ENCODE measurements at regions not wholly inside any gene's neighbourhood (a gene's known extent, or its start where the extent isn't known, plus 50 kb on each side); places are given as distances from the start of the nearest gene placed in this dataset.

DNA sequence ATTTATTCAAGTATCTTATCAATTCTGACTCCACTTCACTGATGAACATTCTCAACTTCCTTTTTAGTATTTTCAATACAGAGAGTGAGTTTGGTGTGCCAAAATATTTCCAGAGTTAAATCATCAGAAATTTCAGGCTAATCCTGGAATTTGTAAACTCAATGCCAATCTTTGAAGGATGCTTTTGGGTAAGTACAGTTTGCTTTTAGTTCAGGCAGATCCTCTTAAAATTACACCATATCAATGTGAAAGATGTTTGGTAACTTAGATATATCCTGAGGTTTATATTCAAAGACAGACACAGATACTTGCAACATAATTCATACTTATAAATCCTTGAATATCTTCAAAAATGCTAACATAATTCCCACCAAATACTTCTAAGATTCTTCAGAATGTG, 76.0 kb upstream of the FAM47B start:
- TF ChIP-seq CTCF (conservative IDR thresholded peaks at IDR 0.05 in 1 of 2, IDR thresholded peaks at IDR 0.05 in 1 of 2; ENCODE audit: extremely low read depth in 1 of 2, insufficient read depth in 1 of 2, low read depth in 1 of 2, low read length in 2 of 2), result no peak
- TF ChIP-seq EZH2 (IDR thresholded peaks at IDR 0.05; ENCODE audit: borderline replicate concordance, low read length), result no peak

Measured in mammary epithelial cell (primary cell).